ENCODE measurements at regions not wholly inside any gene's neighbourhood (a gene's known extent, or its start where the extent isn't known, plus 50 kb on each side); places are given as distances from the start of the nearest gene placed in this dataset.

DNA sequence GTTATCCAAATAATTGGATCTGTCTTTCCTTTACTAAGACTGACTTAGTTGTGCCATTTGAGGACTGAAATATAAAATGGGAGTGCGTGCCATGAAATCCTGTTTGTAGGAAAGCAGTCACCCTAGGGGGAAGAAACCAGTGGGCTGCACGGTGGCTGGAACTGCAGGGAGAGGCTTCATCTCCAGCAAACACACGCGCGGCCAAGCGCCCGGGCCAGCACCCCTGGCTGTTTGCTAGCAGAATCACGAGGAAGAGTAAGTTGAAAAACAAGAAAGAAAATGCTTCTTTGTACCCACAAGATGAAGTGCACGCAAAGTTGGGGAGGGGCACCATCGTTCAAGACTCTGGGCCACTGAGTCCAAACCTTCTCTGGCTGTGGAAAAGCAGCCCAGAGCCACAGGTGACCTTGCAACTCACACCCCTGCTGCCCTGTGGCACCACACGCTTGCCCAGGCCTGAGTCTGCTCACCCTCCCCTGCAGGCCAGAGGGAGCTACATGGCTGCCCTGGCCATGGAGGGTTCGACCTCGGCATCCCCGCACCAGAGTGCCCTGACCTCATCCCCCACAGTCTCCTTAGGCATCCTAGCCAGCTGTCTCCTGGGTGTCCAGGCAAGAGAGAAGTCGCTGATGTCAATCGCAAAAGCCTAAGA, 55.2 kb downstream of the IRX2 start:
- in situ Hi-C loops (cut with HindIII; ENCODE audit: low sequenced_read_pairs): no loop called here

- in situ Hi-C loops (cut with HindIII; ENCODE audit: low sequenced_read_pairs): no loop called here
Observed at GRCh38 chr5:2695200-2695891, 56.1 kb downstream of the IRX2 start.

- in situ Hi-C loops (cut with HindIII; ENCODE audit: low sequenced_read_pairs): no loop called here
Observed at GRCh38 chr5:2691530-2691929, 59.9 kb downstream of the IRX2 start.

DNA sequence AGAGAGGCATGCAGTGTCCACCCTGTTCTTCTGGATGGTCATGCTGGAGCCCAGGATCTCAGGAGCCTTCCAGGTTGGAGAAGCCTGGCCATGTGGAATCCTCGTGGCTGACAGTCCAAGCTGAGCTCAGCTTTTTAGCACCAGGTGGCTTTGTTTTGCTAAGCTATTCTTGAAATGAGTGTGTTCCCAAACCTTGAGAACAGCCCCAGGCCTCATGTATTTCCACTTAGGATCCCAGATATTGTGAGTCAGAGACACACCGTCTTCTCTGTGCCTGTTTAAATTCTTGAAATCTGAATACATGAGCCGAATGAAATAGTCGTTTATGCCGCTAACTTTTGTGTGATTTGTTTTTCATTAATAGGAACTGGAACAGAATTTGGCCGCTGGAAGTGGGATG, 61.2 kb downstream of the IRX2 start:
- in situ Hi-C loops (cut with HindIII; ENCODE audit: low sequenced_read_pairs): no loop called here

GRCh38 chr5:2688586-2688985, 62.9 kb downstream of the IRX2 start:
- in situ Hi-C loops (cut with HindIII; ENCODE audit: low sequenced_read_pairs): no loop called here

GRCh38 chr5:2687746-2688145, 63.7 kb downstream of the IRX2 start:
- in situ Hi-C loops (cut with HindIII; ENCODE audit: low sequenced_read_pairs): no loop called here

DNA sequence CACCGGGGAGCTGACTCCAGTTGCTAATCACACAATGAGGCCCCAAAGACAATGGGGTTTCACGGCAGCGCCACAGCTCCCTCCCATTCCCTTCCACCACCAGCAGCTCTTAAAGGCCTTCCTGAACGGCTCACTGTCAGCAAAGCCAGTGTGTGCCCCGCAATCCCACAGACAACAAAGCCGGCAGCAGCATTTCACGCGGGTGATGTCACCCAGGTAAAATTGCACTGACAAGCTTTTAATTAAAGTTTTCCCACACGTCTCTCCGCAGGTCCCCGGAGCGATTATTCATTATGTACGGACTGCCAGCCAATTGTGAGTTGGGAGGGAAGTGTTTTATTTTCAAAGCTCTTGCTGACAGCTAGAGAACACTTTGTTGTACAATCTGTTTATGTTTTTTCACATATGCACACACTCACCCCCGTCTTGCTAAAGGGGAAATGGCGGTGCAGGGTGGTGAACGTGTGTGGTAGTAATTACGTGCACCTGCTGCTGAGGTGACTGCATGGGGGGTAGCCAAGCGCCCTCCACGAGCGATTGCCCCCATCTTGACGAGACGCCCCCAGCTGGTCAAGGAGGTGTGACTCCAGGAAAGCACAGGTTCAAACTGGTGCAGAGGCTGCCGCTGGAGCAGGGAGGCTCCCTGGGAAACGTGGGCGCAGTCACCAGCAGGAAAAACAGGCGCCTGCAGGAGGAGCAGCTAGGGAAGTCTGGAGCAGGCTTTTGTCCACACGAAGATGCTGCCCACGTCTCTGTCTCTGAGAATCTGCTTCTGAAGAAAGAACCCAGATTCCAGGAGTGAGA, 65.0 kb downstream of the IRX2 start:
- in situ Hi-C loops (cut with HindIII; ENCODE audit: low sequenced_read_pairs): no loop called here

DNA sequence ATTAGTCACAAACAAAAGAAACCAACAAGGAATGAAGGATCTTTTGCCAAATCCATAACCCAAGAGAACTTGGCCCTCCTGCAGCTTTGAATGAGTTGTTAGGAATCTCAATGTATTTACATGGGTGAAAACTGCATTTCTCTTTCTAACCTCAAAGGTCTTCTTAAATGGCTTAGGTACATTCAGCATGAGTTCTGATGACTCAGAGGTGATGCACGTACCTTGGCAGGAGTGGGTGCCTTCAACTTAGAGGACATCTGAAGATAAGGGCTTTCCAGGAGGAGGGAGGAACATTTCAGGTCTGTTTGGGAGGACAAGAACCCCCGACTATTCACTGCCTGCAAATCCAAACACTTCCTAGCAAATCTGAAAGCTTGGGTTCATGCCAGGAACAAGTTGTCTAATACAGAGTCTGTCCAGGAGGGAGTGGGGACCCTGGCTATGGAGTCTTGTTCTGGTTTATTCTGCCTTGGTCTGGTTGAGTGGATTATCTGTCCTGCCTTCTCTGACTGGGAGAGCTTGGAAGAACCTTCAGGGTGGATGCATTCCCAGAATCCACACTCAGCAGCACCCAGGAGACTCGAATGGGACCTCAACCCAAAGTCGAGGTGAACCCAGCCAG, 65.7 kb downstream of the IRX2 start:
- in situ Hi-C loops (cut with HindIII; ENCODE audit: low sequenced_read_pairs): no loop called here

DNA sequence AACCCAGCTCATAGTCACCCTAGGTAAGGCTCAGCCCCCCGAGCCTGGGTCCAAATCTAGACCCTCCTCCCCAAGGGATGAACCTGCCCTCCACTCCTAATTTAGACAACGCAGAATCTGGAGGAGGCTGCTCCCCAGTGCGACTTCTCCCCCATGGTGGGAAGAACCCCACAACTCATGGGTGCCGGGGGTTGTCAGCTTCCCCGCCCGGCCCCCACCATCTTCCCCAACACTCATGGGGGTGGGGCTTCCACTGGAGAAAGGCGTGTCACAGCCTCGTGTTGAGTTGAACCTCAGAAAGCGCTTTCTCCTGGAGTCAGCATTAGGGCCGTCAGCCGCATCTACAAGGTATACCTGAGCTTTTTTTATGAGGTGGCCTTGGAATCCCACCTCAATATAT, 66.9 kb downstream of the IRX2 start:
- in situ Hi-C loops (cut with HindIII; ENCODE audit: low sequenced_read_pairs): no loop called here

- in situ Hi-C loops (cut with HindIII; ENCODE audit: low sequenced_read_pairs): no loop called here
Observed at GRCh38 chr5:2683720-2684119, 67.8 kb downstream of the IRX2 start.

DNA sequence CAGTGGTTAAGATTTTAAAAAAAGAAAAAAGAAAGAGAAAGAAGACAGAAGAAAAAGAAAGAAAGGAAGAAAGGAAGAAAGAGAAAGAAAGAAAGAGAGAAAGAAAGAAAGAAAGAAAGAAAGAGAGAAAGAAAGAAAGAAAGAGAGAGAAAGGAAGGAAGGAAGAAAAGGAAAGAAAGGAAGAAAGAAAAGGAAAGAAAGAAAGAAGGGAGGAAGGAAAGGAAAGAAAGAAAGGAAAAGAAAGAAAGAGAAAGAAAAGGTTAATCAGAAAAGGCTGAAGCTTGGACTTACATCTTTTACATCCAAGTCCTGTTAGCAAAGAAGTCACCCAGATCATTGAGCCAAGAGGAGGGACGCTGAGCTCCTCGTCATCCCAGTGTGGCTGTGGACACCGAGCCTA, 70.0 kb downstream of the IRX2 start:
- in situ Hi-C loops (cut with HindIII; ENCODE audit: low sequenced_read_pairs): no loop called here

- in situ Hi-C loops (cut with HindIII; ENCODE audit: low sequenced_read_pairs): no loop called here
Observed at GRCh38 chr5:2680979-2681378, 70.5 kb downstream of the IRX2 start.

GRCh38 chr5:2677689-2678088, 73.8 kb downstream of the IRX2 start:
- in situ Hi-C loops (cut with HindIII; ENCODE audit: low sequenced_read_pairs): no loop called here

- in situ Hi-C loops (cut with HindIII; ENCODE audit: low sequenced_read_pairs): no loop called here
Observed at GRCh38 chr5:2675548-2675947, 75.9 kb downstream of the IRX2 start.

DNA sequence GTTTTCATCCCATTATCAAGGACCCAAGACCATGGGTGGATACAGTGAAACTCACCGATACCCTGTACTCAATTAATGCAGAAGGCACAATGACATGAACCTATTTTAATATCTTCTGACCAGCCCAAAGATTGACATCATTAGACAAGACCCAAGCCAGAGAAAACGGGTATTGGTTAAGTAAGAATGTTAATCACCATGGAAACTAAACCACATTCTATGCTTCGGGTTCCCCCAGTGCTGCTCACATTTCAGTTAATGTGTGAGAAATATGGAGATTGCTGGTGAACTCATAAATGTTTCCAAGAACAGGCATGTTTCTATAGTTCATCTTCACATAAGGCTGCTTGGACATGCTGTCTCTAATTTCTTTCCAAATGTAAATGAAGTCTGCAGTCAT, 77.0 kb downstream of the IRX2 start:
- in situ Hi-C loops (cut with HindIII; ENCODE audit: low sequenced_read_pairs): no loop called here

DNA sequence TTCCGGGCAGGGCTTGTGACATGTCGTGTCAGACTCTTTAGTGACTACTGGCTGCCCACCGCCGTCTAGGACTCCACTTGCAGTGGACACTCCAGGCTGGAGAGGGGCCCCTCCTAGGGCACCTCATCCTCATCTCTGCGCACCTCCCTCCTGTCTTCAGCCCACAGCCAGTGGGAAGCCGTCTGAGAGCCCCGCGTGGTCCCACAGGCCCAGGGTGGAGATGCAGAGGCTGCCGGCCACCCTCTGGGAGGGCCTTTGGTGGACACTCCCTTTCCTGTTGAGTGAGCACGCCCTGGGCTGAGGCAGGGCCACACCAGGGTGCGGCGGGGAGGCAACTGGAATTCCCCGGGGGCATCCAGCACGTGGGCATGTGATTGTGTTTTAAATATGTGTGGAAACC, 80.5 kb downstream of the IRX2 start:
- in situ Hi-C loops (cut with HindIII; ENCODE audit: low sequenced_read_pairs): no loop called here

- in situ Hi-C loops (cut with HindIII; ENCODE audit: low sequenced_read_pairs): no loop called here
Observed at GRCh38 chr5:2669913-2670312, 81.6 kb downstream of the IRX2 start.

DNA sequence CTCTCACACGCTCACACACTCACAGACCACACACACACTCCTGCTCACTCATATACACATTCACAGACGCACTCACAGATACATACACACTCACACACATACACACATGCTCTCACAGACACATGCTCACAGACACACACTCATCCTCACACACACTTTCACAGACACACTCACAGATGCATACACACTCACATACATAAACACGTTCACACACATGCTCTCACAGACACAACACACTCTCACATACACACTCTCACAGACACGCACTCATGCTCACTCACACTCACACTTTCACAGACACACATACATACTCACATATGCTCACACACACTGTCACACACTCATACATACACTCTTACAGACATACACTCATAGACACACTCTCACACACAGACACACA, 82.2 kb downstream of the IRX2 start:
- in situ Hi-C loops (cut with HindIII; ENCODE audit: low sequenced_read_pairs): no loop called here

DNA sequence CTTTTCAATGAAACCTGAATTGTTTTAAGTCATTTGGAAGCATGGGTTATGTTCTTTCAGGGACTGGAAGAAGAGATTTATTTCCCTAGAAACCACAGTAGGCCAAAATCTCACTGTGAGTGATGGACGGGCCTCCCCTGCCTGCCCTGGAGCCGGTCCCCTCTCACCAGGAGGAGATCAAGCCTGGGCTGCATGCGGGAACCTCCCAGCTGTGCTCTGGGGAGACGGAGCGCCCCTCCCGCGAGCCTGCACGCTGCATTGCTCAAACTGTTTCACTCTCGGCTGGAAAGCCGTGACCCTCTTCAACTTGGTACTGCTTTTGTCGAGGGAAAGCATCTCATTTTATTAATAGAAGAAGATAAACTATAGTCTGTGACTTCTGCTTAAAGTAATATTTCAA, 85.4 kb downstream of the IRX2 start:
- in situ Hi-C loops (cut with HindIII; ENCODE audit: low sequenced_read_pairs): no loop called here

DNA sequence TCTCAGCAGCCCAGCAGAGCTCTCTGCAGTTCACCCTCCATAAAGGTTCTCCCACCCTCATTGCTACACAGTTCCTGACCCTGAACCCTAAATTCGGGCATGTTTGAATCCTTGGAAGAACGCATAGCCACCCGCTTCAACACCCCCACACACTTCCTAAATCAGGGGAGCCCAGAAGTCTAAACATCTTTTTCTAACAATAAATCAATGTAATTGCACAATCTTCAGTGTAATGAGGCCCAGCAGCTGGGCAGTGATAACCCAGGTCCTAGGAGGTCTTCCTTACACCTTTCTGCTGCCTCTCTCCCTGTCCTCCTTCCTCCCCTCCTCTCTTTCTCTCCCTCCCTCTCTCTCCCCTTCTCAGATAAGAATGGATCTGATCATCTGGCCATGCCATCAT, 88.0 kb downstream of the IRX2 start:
- in situ Hi-C loops (cut with HindIII; ENCODE audit: low sequenced_read_pairs): no loop called here

DNA sequence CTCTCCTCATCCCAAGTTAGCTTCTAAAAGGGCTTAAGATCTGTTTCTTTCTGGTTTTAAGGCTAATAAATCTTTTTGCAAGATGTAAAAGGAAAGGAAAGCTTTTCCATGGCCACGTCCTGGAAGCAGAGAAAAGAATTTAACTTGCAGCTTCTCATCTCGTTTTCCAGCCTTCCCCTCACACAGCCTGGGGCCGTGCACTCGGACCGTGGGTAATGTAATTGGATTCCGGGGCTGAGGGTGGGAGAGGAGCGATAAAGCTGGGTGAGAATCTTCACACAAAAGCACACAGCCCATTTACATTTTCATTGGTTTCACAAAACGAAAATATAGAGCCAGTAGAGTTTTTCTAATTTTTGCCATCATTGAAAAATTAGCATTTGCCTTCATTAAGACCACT, 91.2 kb downstream of the IRX2 start:
- in situ Hi-C loops (cut with HindIII; ENCODE audit: low sequenced_read_pairs): no loop called here
